ENCODE measurements at regions not wholly inside any gene's neighbourhood (a gene's known extent, or its start where the extent isn't known, plus 50 kb on each side); places are given as distances from the start of the nearest gene placed in this dataset.

- TF ChIP-seq CTCF (IDR thresholded peaks at IDR 0.05 in 2 of 3, conservative IDR thresholded peaks at IDR 0.05 in 1 of 3; ENCODE audit: borderline replicate concordance in 1 of 3, insufficient read depth in 1 of 3, low read depth in 2 of 3, low read length in 2 of 3) (no peak), TCF7L2 (IDR thresholded peaks at IDR 0.05; ENCODE audit: borderline replicate concordance, extremely low read depth, insufficient read depth, insufficient read length) (no peak), POLR2A (IDR thresholded peaks at IDR 0.05; ENCODE audit: borderline replicate concordance, extremely low read depth, insufficient read depth, insufficient read length) (no peak), POLR2AphosphoS5 (IDR thresholded peaks at IDR 0.05; ENCODE audit: low read depth, low read length) (no peak), EZH2phosphoT487 (IDR thresholded peaks at IDR 0.05; ENCODE audit: borderline replicate concordance) (no peak), SIN3A (IDR thresholded peaks at IDR 0.05; ENCODE audit: low read depth) (no peak), EZH2 (IDR thresholded peaks at IDR 0.05) (no peak), YY1 (IDR thresholded peaks at IDR 0.05; ENCODE audit: extremely low read depth, insufficient replicate concordance, low read depth, low read length) (no peak)
- TF ChIP-seq, protein P1, sequence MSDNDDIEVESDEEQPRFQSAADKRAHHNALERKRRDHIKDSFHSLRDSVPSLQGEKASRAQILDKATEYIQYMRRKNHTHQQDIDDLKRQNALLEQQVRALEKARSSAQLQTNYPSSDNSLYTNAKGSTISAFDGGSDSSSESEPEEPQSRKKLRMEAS (IDR thresholded peaks at IDR 0.05): no peak
- TF ChIP-seq, protein P2, sequence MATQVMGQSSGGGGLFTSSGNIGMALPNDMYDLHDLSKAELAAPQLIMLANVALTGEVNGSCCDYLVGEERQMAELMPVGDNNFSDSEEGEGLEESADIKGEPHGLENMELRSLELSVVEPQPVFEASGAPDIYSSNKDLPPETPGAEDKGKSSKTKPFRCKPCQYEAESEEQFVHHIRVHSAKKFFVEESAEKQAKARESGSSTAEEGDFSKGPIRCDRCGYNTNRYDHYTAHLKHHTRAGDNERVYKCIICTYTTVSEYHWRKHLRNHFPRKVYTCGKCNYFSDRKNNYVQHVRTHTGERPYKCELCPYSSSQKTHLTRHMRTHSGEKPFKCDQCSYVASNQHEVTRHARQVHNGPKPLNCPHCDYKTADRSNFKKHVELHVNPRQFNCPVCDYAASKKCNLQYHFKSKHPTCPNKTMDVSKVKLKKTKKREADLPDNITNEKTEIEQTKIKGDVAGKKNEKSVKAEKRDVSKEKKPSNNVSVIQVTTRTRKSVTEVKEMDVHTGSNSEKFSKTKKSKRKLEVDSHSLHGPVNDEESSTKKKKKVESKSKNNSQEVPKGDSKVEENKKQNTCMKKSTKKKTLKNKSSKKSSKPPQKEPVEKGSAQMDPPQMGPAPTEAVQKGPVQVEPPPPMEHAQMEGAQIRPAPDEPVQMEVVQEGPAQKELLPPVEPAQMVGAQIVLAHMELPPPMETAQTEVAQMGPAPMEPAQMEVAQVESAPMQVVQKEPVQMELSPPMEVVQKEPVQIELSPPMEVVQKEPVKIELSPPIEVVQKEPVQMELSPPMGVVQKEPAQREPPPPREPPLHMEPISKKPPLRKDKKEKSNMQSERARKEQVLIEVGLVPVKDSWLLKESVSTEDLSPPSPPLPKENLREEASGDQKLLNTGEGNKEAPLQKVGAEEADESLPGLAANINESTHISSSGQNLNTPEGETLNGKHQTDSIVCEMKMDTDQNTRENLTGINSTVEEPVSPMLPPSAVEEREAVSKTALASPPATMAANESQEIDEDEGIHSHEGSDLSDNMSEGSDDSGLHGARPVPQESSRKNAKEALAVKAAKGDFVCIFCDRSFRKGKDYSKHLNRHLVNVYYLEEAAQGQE (IDR thresholded peaks at IDR 0.05; ENCODE audit: low read depth): no peak
Measured at GRCh38 chr1:173423291-173423690, 53.8 kb upstream of the PRDX6 start.
